NCI-H2227 (cell line): ENCODE measurements at regions not wholly inside any gene's neighbourhood (a gene's known extent, or its start where the extent isn't known, plus 50 kb on each side); places are given as distances from the start of the nearest gene placed in this dataset.

ENCODE experiments used
- DNase-seq: peaks from one replicate; lab custom pipeline; 2025; ENCODE audit not compliant: unreplicated experiment; lab: John Stamatoyannopoulos, UW

- no peak for DNase-seq
These were observed 267.3 kb downstream of the MTRR start for GRCh38 chr5:8136271-8136670.

DNA sequence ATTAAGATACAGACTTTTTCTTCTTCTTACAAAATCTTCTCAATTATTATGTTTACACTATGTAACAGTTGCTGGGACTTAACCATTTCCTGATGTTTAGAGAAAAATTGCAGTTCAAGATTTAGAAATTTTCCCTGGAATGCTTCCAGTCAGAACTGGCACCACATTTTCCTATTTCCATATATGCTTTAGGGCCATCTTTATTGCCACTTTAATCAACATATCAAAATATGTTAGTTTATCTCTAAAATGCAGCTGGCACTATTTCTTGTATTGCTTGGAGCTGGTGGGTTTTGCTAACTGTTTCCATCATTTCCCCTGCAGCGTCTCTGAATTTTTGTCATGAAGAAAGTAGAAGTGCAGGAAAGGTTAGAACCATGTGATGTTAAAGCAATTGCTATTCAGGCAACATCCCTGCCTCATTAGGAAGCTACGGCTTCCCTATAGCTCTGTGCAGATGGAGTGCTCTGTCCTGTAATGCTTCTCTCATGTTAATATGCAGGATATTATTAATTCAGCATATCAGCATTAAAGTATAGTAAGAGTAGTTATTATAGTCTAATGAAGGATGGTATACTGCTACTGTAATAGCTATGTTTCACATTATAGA, 269.1 kb downstream of the MTRR start:
- DNase-seq: no peak

DNA sequence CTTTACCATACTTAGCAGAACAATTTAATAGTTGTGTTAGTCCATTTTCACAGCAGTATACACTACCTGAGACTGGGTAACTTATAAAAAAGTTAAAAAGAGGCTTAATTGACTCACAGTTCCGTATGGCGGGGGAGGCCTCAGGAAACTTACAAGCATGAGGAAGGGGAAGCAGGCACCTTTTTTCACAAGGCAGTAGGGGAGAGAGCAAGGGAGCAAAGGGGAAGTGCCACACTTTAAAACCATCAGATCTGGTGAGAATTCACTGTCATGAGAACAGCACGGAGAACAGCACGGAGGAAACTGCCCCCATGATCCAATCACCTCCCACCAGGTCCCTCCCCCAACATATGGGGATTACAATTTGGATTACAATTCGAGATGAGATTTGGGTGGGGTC, 269.9 kb downstream of the MTRR start:
- DNase-seq: no peak

GRCh38 chr5:8150791-8151190, 281.8 kb downstream of the MTRR start:
- no peak for DNase-seq

GRCh38 chr5:8156706-8157105, 287.8 kb downstream of the MTRR start:
- no peak for DNase-seq

- DNase-seq: no peak
These were observed 288.4 kb downstream of the MTRR start for GRCh38 chr5:8157320-8157822.

GRCh38 chr5:8176101-8176693, 307.2 kb downstream of the MTRR start:
- DNase-seq: no peak

GRCh38 chr5:8184455-8185063, 315.6 kb downstream of the MTRR start:
- no peak for DNase-seq

DNA sequence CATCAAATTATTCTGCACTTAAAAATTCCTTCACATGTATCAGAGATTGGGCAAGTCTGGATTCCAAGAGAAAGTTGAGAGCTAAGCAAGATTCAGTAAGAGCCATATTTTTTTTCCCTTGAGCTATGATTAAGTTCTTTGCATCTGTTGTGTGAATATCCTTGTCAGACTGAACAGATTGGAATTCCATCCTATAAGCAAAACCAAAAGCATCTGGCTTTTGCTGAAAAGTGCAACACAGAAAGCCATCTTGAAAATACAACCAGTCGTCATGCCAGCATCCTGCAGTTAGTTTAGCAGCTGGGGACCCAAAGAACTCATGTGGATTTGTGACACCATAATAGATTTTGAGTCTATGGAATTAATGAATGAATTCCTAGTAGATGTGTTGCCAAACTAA, 316.9 kb downstream of the MTRR start:
- DNase-seq: no peak

DNA sequence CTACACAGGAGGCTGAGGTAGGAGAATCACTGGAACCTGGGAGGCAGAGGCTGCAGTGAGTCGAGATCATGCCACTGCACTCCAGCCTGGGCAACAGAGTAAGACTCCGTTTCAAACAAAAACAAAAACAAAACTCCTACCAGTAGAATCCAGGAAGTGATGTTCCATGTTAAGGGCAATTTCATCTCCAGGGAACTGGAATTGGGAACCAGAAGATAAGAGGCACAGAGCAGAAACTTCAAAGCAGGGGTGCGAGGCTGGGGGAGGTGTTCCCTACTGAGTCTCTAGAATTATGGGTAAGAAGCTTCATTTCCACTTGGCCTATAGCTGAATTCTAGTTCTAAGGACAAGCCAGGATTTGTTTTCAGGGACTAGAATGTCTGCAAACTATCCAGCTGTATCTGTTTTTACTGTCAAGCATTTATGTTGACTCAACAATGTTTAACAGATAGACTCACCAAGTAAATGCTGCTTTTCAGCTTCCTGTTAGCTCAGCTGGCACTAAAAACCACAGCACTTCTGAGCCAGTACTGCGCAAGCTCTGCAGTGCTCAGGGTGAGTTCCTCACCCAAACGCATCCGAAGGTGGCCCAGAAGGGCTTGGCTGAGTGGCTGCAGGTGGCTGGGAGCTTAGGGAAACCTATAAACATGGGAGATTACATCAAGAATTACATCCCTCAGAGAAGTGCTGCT, 320.1 kb downstream of the MTRR start:
- DNase-seq: no peak

GRCh38 chr5:8192840-8193239, 323.9 kb downstream of the MTRR start:
- DNase-seq: no peak

DNA sequence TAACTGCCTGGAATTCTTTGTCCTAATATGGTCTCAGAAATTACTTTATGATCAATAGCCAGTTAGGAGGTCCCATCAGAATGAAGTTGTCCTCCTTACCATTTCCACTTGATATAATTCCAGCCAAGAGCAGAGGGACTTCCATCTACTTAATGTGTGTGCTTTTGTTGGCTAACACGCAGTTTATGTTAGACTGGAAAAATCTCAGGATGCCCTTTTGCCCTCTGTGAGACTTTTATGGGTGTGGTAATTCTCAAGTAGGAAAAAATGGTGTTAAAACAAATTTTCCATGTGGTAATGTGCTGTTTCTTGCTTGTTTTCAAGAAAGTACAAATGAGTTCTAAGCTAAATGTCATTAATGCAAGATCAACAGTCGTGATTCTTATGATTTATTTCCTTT, 327.1 kb downstream of the MTRR start:
- DNase-seq: no peak

GRCh38 chr5:8208307-8208706, 339.4 kb downstream of the MTRR start:
- no peak for DNase-seq

DNA sequence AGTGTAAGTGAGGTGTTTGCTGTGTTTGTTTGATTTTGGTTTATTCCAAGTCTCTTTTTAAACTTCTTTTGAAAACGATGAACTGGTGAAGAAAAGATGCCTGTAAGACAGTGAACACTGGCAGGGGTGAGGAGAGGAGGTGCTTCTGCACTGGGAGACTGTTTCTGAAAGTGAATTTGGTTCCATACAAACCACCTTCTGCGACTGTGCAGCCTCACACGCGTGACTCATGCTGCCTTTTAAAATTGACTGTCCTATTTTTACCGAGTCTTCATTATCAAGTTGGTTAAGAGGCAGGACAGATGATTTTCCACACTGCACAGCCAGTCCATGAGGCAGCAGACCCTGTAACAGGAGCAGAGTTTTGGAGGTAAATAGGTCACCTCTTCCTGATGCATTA, 340.6 kb downstream of the MTRR start:
- no peak for DNase-seq

- no peak for DNase-seq
These were observed 344.8 kb downstream of the MTRR start for GRCh38 chr5:8213701-8214240.

GRCh38 chr5:8216921-8217320, 348.0 kb downstream of the MTRR start:
- DNase-seq: no peak

- no peak for DNase-seq
These were observed 357.2 kb downstream of the MTRR start for GRCh38 chr5:8226148-8226547.

DNA sequence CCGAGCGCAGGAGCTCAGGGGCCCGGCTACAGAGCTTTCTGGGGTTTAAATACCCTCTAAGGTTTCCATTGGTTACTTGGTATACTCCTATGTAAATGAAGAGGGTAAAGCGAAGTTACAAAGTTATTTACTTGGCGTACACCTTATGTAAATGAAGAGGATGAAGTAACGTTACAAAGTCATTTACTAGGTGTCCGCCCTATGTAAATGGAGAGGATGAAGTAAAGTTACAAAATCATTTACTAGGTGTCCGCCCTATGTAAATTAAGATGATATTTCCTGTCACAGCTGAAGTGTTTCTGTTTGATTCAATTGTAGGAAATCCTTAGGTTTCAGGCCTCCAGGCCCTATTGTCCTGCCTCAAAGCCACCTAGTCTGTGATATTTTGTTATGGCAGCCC, 358.2 kb downstream of the MTRR start:
- DNase-seq: no peak

DNA sequence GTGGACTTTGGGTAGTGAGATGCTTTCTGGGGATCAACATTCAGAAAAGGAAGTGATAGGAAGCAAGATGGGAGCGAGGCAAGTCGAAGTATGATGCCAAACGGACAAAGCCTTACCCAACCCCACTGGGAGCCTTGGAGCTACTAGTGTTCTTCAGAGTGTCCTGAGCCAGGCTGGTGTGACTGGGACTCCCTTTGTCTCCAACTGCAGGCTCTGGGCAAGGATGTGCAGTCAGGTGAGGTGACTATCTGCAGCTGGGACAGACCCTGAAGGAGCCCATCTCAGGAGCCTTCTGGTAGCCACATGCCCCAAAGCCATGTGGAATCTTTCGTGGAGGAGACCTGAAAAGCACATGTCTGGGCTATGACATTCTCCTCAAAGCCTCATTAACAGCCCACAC, 360.6 kb downstream of the MTRR start:
- DNase-seq: no peak

DNA sequence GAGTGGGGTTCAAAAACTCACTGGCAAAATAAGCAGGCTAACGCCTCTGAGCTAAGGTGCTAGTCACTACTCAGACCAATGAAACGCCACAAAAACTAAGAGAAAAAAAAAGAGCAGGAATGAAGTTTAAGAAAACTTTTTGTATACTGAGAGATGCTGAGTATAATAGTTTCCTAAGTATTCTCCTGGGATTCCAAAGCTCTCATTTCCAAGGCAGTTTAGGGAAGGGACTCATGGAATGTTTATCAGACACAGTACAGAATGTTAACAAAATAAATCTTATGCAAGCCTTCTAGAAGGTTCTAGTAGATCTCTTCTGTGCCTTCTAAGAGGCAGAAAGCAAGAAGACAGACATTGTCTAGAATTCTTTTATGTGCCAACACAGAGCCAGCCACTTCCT, 361.9 kb downstream of the MTRR start:
- no peak for DNase-seq

- DNase-seq: no peak
These were observed 364.5 kb downstream of the MTRR start for GRCh38 chr5:8233479-8233878.
